ENCODE measurements at regions not wholly inside any gene's neighbourhood (a gene's known extent, or its start where the extent isn't known, plus 50 kb on each side); places are given as distances from the start of the nearest gene placed in this dataset.
"Not testable (repeated sequence)": the region's sequence is repeated elsewhere in the genome, so short reads cannot be mapped to it uniquely, and the experiment has no call there.

- intact Hi-C loops (cut with DNase I), result no loop called here
- no peak for DNase-seq (ENCODE audit: low spot score)
These were observed 67.3 kb upstream of the E2F3 start for GRCh38 chr6:20334334-20334733.

GRCh38 chr6:20334962-20335361, 66.7 kb upstream of the E2F3 start:
- DNase-seq (ENCODE audit: low spot score), result no peak
- intact Hi-C loops (cut with DNase I), result loop anchor here in 1 of 2 donors (5.0 kb wide), 1 partner anchor 387 kb away; no protein-coding TSS in a partner anchor

GRCh38 chr6:20335872-20336271, 65.8 kb upstream of the E2F3 start:
- DNase-seq (ENCODE audit: low spot score), result no peak
- intact Hi-C loops (cut with DNase I), result loop anchor here in 1 of 2 donors (5.0 kb wide), 1 partner anchor 386 kb away; no protein-coding TSS in a partner anchor

GRCh38 chr6:20338156-20338555, 63.5 kb upstream of the E2F3 start:
- intact Hi-C loops (cut with DNase I), result loop anchor here in 1 of 2 donors (5.0 kb wide), 1 partner anchor 384 kb away; no protein-coding TSS in a partner anchor
- DNase-seq (ENCODE audit: low spot score), result no peak

- DNase-seq (ENCODE audit: low spot score), result no peak
- intact Hi-C loops (cut with DNase I), result no loop called here
These were observed 61.4 kb upstream of the E2F3 start for GRCh38 chr6:20340068-20340848.

GRCh38 chr6:20341096-20341495, 60.6 kb upstream of the E2F3 start:
- DNase-seq (ENCODE audit: low spot score), result no peak
- intact Hi-C loops (cut with DNase I), result no loop called here

- no peak for DNase-seq (ENCODE audit: low spot score)
- intact Hi-C loops (cut with DNase I), result no loop called here
These were observed 60.1 kb upstream of the E2F3 start for GRCh38 chr6:20341564-20341963.

GRCh38 chr6:20346948-20347347, 54.7 kb upstream of the E2F3 start:
- DNase-seq (ENCODE audit: low spot score); intact Hi-C loops (cut with DNase I): not testable (repeated sequence)

- intact Hi-C loops (cut with DNase I), result no loop called here
- no peak for DNase-seq (ENCODE audit: low spot score)
These were observed 53.6 kb upstream of the E2F3 start for GRCh38 chr6:20348041-20348440.

- no peak for DNase-seq (ENCODE audit: low spot score)
- intact Hi-C loops (cut with DNase I), result no loop called here
These were observed 52.5 kb upstream of the E2F3 start for GRCh38 chr6:20349225-20349624.

- DNase-seq (ENCODE audit: low spot score), result no peak
- intact Hi-C loops (cut with DNase I), result no loop called here
These were observed 51.5 kb upstream of the E2F3 start for GRCh38 chr6:20350215-20350614.

- intact Hi-C loops (cut with DNase I), result no loop called here
- no peak for DNase-seq (ENCODE audit: low spot score)
These were observed 50.1 kb upstream of the E2F3 start for GRCh38 chr6:20351534-20351933.
